HT-29 (cell line): ENCODE measurements at regions not wholly inside any gene's neighbourhood (a gene's known extent, or its start where the extent isn't known, plus 50 kb on each side); places are given as distances from the start of the nearest gene placed in this dataset.
"Not testable (repeated sequence)": the region's sequence is repeated elsewhere in the genome, so short reads cannot be mapped to it uniquely, and the experiment has no call there.

Source experiments
- DNase-seq: peaks from one replicate; pipeline ENCODE4 v3.0.0-alpha.2; 2015; ENCODE audit warnings: low spot score

DNA sequence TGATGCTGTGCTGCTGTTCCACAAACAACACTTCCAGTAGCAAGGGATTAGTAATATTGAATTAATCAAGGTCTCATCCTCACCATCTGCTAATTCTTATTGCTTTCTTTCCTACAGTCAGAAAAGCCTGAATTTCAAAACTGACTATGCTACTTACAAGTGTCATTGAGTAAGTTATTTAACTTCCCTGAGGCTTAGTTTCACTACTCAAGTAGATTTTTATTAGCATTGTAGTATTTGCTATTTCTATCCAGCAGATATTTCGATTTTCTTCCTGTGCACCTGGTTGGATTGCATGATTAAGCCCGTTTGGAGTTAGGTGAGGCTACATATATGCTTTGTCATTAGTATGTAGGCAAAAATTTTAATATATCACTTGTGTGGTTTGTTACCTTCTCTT, 591.5 kb downstream of the TRHDE start:
- DNase-seq = no peak

GRCh38 chr12:72865921-72866320, 593.8 kb downstream of the TRHDE start:
- DNase-seq = no peak

DNA sequence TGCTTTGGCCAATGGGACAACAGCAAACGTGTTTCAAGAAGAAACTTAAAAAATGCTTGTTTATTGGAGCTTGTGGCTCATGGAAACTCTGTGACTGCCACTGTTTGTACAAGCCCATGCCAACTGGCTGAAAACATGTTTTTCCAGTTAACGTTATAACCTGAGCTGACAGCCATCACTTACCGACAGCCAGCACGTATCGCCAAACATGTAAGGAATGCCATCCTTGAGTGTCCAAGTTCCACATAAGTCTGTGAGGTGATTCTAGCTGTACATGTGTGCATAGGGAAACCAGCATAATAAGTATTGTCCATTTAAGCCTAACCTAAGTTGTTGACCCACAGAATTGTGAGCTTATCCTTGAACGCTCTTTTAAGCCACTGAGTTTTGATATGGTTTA, 596.9 kb downstream of the TRHDE start:
- DNase-seq = no peak

GRCh38 chr12:72872238-72872887, 600.2 kb downstream of the TRHDE start:
- DNase-seq = no peak

DNA sequence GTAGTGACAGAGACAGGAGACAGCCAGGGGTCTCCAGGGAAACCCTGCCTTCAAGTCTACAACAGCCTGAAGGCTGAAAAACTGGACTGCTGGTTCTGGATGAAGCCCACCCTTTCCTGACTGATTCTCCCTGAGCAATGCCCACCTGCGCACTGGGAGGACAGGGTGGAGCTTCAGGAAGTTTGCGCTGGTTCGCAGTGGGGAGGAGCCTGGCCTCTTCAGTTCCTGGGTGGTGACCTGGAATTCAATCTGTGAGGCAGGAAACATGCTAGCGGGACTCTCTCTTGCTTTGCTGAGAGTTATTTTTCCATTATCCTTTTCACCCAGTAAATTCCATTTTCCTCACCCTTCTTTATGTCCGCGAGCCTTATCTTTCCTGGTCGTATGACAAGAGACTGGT, 600.8 kb downstream of the TRHDE start:
- no peak for DNase-seq

GRCh38 chr12:72876092-72876491, 603.9 kb downstream of the TRHDE start:
- no peak for DNase-seq

DNA sequence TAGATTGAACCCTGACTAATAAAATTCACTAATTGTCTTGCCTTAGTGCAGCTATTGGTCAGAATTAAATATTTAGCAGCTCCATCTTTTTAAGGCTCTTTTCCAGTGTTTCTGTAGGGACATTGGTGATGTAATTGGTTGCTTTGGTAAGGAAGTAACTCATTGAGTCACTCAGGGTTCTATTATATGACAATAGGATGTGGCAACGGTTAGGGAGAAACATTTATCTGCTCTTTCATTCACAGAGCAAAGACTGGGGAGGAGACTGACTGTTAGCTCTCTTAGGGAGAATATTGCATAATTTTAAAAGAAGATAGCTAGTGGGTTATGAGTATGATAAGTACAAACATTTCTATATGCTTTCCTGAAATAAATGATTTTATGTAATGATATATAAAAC, 616.5 kb downstream of the TRHDE start:
- no peak for DNase-seq

GRCh38 chr12:72889791-72890190, 617.6 kb downstream of the TRHDE start:
- DNase-seq = no peak

DNA sequence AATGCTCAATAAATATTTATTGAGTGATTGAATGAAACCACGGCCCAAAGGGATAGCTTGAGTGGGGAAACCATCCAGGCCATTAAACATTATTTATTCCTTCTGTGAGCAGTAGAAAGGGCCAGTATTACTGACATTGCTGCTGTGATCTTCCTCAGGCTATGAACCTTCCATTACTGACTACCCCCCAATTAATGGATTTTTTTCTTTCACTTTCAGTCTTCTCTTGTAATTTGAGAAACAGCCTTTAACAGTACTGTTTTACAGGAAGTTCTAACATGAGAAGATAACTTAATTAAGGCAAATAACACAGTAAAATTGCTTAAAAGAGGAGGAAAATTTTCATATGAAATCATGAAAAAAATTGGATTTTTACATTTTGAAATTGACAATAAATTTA, 629.5 kb downstream of the TRHDE start:
- no peak for DNase-seq

- no peak for DNase-seq
These were observed 653.5 kb downstream of the TRHDE start for GRCh38 chr12:72925716-72926115.

DNA sequence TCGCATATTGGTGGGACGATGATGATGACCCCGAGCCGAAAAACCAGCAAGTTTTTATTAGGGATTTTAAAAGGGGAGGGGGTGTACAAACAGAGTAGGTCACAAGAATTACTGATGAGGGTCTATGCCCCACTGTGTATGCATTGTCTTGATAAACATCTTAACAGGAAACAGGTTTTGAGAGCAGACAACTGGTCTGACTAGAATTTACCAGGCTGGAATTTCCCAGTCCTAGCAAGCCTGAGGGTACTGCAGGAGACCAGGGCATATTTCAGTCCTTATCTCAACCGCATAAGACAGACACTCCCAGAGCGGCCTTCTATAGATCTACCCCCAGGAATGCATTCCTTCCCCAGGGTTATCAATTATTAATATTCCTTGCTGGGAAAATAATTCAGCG, 659.7 kb downstream of the TRHDE start:
- not testable (repeated sequence) for DNase-seq

DNA sequence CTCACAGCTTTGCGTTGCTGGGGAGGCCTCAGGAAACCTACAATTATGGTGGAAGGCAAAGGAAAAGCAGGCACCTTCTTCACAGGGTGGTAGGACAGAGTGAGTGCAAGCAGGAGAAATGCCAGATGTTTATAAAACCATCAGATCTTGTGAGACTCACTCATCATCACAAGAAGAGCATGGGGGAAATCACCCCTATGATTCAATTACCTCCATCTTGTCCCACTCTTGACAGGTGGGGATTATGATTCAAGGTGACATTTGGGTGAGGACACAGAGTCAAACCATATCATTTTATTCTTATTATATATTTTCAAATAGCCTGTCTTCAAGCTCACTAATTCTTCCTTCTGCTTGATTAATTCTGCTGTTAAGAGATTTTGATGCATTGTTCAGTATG, 665.3 kb downstream of the TRHDE start:
- no peak for DNase-seq

DNA sequence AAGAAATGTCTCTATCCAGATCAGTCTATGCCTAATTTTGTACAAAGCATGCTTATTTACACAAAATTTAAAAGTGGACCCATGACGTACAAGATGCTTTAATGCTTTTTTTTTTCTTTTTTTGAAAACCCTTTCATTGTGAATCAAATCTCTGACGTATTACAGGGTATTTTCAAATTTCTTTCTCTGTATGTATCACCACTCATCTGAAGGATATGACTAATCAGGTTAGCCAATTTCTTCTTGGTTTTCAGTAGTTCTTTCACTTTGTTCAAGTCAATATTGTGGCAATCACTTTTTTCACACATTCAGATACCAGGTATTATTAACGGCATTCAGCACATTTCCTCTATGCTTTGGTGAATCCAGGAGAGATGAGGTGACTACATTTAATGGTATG, 685.3 kb downstream of the TRHDE start:
- DNase-seq = no peak

GRCh38 chr12:72966684-72967083, 694.5 kb downstream of the TRHDE start:
- no peak for DNase-seq

GRCh38 chr12:72974954-72975555, 702.9 kb downstream of the TRHDE start:
- no peak for DNase-seq

GRCh38 chr12:72978999-72979398, 706.8 kb downstream of the TRHDE start:
- no peak for DNase-seq

DNA sequence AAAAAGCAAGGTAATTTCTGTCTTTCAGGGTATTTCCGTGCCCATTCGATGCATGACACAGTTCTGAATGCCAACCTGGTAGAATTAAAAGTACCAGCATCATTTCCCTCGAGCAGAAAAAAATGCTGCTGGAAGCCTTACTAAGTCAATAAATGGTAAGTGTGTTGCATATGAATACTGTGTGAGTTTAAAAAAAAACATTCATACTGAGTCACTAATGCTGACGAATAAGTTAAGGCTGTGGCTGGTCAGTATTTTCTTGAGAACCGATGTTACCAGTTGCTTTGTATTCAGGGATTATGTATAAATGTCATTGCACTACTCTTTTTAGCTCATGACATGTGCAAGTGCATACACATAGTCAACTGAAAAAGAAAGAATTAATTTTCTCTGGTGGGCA, 710.2 kb downstream of the TRHDE start:
- DNase-seq = no peak

DNA sequence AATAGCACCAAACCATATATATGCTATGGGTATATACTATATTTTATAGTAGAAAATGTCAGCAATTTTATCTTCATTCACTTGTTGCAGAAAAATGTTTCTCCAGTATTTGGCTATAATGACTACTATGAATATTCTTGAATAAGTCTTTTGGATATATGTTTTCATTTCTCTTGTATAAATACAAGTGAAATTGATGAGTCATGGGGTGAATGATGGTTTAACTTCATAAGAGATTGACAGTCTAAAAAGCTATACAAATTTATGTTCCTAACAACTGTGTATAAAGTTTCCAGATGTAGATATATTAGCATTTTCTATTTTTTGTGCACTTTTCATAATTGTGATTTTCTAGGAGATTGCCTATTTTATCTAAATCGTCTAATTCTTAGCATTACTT, 714.8 kb downstream of the TRHDE start:
- DNase-seq = no peak

DNA sequence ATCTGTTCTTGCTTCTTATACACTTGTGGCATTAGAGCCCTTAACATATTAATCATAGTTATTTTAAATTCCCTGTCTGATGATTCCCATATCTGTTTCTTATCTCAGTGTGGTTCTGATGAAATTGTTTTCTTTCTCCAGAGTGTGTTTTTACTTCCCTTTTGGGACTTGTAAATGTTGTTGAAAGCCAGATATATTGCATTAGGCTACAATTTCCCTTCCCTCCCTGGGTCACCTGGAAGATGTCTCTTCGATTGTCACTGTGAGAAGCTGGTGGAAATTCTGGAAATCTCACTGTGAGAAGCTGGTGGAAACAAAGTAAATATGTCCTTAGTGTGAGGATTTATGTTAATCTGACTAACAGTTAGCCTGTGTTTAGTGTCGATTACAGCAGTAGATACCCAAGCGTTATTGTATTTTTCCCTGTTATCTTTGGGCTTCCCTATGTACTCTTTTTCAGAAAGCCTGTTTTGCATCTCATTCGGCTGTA, 717.3 kb downstream of the TRHDE start:
- DNase-seq = no peak

GRCh38 chr12:72995029-72995428, 722.9 kb downstream of the TRHDE start:
- not testable (repeated sequence) for DNase-seq

DNA sequence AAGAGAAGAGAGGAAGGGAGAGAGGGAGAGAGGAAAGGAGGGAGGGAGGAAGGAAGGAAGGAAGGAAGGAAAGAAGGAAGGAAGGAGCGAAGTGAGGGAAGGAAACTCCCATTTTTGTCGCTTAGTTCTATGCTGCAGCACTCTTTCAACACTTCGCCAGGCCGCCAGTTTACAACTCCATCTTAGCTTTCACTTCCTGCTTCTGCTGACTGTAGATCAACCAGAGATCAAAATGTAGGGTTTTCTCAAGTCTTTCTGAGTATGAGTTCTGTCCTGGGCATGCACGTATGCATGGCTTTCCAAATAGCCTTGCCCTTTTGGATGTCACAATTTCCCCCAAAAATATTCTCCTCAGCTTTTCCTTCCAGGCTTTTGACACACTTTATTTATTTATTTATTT, 723.4 kb downstream of the TRHDE start:
- DNase-seq = no peak

GRCh38 chr12:73001806-73002205, 729.6 kb downstream of the TRHDE start:
- not testable (repeated sequence) for DNase-seq

DNA sequence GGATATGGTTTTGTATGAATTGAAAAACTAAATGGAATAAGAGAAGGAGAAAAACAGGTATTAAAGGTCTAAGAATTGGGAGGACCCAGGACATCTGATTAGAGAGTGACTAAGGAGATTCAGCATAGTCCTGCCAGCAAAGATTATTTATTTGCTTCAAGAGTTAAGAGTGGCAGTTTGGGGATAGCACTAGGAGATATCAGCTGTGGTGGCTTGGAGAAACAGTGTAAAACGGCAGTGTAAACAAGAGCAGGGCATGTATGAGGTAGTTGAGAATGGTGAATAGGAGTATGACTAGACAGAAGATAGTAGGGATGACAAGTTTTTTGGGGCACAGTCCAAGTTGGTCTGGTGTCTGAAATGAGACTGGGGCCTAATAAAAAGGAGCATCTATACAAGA, 730.3 kb downstream of the TRHDE start:
- DNase-seq = not testable (repeated sequence)
